ENCODE measurements at regions not wholly inside any gene's neighbourhood (a gene's known extent, or its start where the extent isn't known, plus 50 kb on each side); places are given as distances from the start of the nearest gene placed in this dataset.
A peak's percentile ranks its signal among the peaks of the same experiment; 100 is the strongest.

- dilution Hi-C loops (cut with MboI; ENCODE audit: extremely low pct_ligation_motif_present, low sequenced_read_pairs), result no loop called here
- H2AFZ ChIP-seq (ENCODE audit: control insufficient read depth, low read length), result no peak overlapping the region
- no peak overlapping the region for H3K27ac ChIP-seq (ENCODE audit: control insufficient read depth, insufficient read depth, low read length)
- TF ChIP-seq CTCF (optimal IDR thresholded peaks at IDR 0.05 in 1 of 3, IDR thresholded peaks at IDR 0.05 in 1 of 3, conservative IDR thresholded peaks at IDR 0.05 in 1 of 3; ENCODE audit: extremely low read depth in 1 of 3, insufficient read depth in 2 of 3, low read length in 3 of 3) (no peak), EZH2 (IDR thresholded peaks at IDR 0.05; ENCODE audit: low read length) (no peak)
- no peaks in the 10 kb centered on the region for H3K36me3 ChIP-seq (ENCODE audit: control insufficient read depth in 2 of 2, extremely low read depth in 1 of 2, insufficient read depth in 2 of 2, low read length in 2 of 2)
- no peak for FAIRE-seq
- no peaks in the 10 kb centered on the region for H3K79me2 ChIP-seq (ENCODE audit: control insufficient read depth, insufficient read depth, low read length)
- H3K4me2 ChIP-seq (ENCODE audit: control insufficient read depth, extremely low read depth, insufficient read depth, low read depth, low read length), result no peak overlapping the region
- H3K4me1 ChIP-seq (ENCODE audit: control insufficient read depth, extremely low read depth, insufficient read depth, low read length), result no peaks in the 10 kb centered on the region
- no peak overlapping the region for H3K9ac ChIP-seq (ENCODE audit: control insufficient read depth, extremely low read depth, insufficient read depth, low read length)
- no peaks in the 10 kb centered on the region for H3K9me1 ChIP-seq (ENCODE audit: control insufficient read depth, extremely low read depth, insufficient read depth, low read length)
- no peaks in the 10 kb centered on the region for H4K20me1 ChIP-seq (ENCODE audit: control insufficient read depth, extremely low read depth, insufficient read depth, low read length)
- H3K4me3 ChIP-seq (ENCODE audit: control insufficient read depth in 2 of 3, extremely low read depth in 1 of 3, insufficient read depth in 2 of 3, low read depth in 1 of 3, low read length in 3 of 3), result no peak overlapping the region
- H3K27me3 ChIP-seq (ENCODE audit: control insufficient read depth, extremely low read depth, insufficient read depth, low read length), result no peaks in the 10 kb centered on the region
- H3K9me3 ChIP-seq (ENCODE audit: control insufficient read depth, low read depth, low read length), result no peaks in the 10 kb centered on the region
- DNase-seq (ENCODE audit: low read depth, low spot score), result no peak
These were observed 70.8 kb upstream of the HSPA9 start for GRCh38 chr5:138645778-138646575.

GRCh38 chr5:138643040-138643791, 68.0 kb upstream of the HSPA9 start:
- no peak overlapping the region for H3K4me2 ChIP-seq (ENCODE audit: control insufficient read depth, extremely low read depth, insufficient read depth, low read depth, low read length)
- no peak overlapping the region for H3K4me3 ChIP-seq (ENCODE audit: control insufficient read depth in 2 of 3, extremely low read depth in 1 of 3, insufficient read depth in 2 of 3, low read depth in 1 of 3, low read length in 3 of 3)
- H3K9me1 ChIP-seq (ENCODE audit: control insufficient read depth, extremely low read depth, insufficient read depth, low read length), result no peaks in the 10 kb centered on the region
- H3K27me3 ChIP-seq (ENCODE audit: control insufficient read depth, extremely low read depth, insufficient read depth, low read length), result no peaks in the 10 kb centered on the region
- no peaks in the 10 kb centered on the region for H3K36me3 ChIP-seq (ENCODE audit: control insufficient read depth in 2 of 2, extremely low read depth in 1 of 2, insufficient read depth in 2 of 2, low read length in 2 of 2)
- peak in 1 of 3 experiments; percentile 55 for TF ChIP-seq CTCF (optimal IDR thresholded peaks at IDR 0.05 in 1 of 3, IDR thresholded peaks at IDR 0.05 in 1 of 3, conservative IDR thresholded peaks at IDR 0.05 in 1 of 3; ENCODE audit: extremely low read depth in 1 of 3, insufficient read depth in 2 of 3, low read length in 3 of 3)
- no peak for TF ChIP-seq EZH2 (IDR thresholded peaks at IDR 0.05; ENCODE audit: low read length)
- H3K4me1 ChIP-seq (ENCODE audit: control insufficient read depth, extremely low read depth, insufficient read depth, low read length), result no peaks in the 10 kb centered on the region
- H3K79me2 ChIP-seq (ENCODE audit: control insufficient read depth, insufficient read depth, low read length), result no peaks in the 10 kb centered on the region
- H3K9ac ChIP-seq (ENCODE audit: control insufficient read depth, extremely low read depth, insufficient read depth, low read length), result no peak overlapping the region
- H3K27ac ChIP-seq (ENCODE audit: control insufficient read depth, insufficient read depth, low read length), result no peak overlapping the region
- no peak overlapping the region for H2AFZ ChIP-seq (ENCODE audit: control insufficient read depth, low read length)
- H4K20me1 ChIP-seq (ENCODE audit: control insufficient read depth, extremely low read depth, insufficient read depth, low read length), result no peaks in the 10 kb centered on the region
- DNase-seq (ENCODE audit: low read depth, low spot score) (no peak), FAIRE-seq (no peak)
- H3K9me3 ChIP-seq (ENCODE audit: control insufficient read depth, low read depth, low read length), result no peaks in the 10 kb centered on the region
- dilution Hi-C loops (cut with MboI; ENCODE audit: extremely low pct_ligation_motif_present, low sequenced_read_pairs), result no loop called here
